GM12891 (cell line): ENCODE measurements at regions not wholly inside any gene's neighbourhood (a gene's known extent, or its start where the extent isn't known, plus 50 kb on each side); places are given as distances from the start of the nearest gene placed in this dataset.

Source experiments
- DNase-seq: peaks from one replicate; pipeline ENCODE4 v3.0.0; 2011; ENCODE audit warnings: low spot score; ENCODE audit not compliant: insufficient read length
- FAIRE-seq: peaks from 2 replicates; lab custom pipeline; 2011; peaks lifted over from hg19 to GRCh38; lab: Jason Lieb, UNC
- PAX5 ChIP-seq: IDR thresholded peaks from 2 replicates; pipeline ENCODE4 v1.6.1; 2011; ENCODE audit warnings: low read length, moderate library complexity, mild to moderate bottlenecking; ENCODE audit not compliant: insufficient read depth, severe bottlenecking
- POLR2A ChIP-seq: IDR thresholded peaks from 2 replicates; pipeline ENCODE4 v1.6.1; 2011; ENCODE audit warnings: low read depth, low read length, control low read depth
- POLR2AphosphoS5 ChIP-seq: IDR thresholded peaks from 2 replicates; pipeline ENCODE4 v1.6.1; 2011; ENCODE audit warnings: low read depth, low read length, control low read depth
- POU2F2 ChIP-seq: IDR thresholded peaks from 2 replicates; pipeline ENCODE4 v1.6.1; 2011; ENCODE audit warnings: low read depth, mild to moderate bottlenecking, control low read depth, low read length, moderate library complexity
- SPI1 ChIP-seq: IDR thresholded peaks from 2 replicates; pipeline ENCODE4 v1.6.1; 2011; ENCODE audit warnings: low read depth, low read length, control low read depth
- TAF1 ChIP-seq: IDR thresholded peaks from 2 replicates; pipeline ENCODE4 v1.6.1; 2011; ENCODE audit warnings: low read depth, low read length, control low read depth

GRCh38 chr10:6891924-6892323, 311.8 kb upstream of the PRKCQ start:
- TF ChIP-seq POLR2A (no peak), TAF1 (no peak), SPI1 (no peak), POLR2AphosphoS5 (no peak), POU2F2 (no peak), PAX5 (no peak)
- no peak for DNase-seq

GRCh38 chr10:6889718-6890117, 309.6 kb upstream of the PRKCQ start:
- no peak for TF ChIP-seq POU2F2
- TF ChIP-seq SPI1 = no peak
- TF ChIP-seq PAX5 = no peak
- no peak for TF ChIP-seq TAF1
- no peak for TF ChIP-seq POLR2A
- TF ChIP-seq POLR2AphosphoS5 = no peak

More at GRCh38 chr10:6891924-6892323, 311.8 kb upstream of the PRKCQ start:
- FAIRE-seq = no peak

DNA sequence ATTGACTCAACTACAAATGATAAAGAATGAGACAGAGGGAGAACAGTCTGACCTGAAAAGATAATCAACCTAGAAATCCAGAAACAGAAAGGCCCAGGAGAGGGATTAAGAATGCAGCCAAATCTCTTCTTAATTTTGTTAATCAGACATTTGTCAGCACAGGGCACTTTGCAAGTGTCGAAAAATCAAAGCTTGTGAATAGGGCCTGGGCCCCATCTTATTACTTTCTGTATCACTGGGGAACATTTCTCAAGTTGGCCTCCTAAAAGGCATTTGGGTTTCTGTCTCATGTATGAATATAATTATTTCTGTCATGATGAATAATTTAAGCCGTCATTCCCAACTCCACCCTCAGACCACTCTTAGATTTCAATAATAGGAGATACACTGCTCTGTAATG, 308.4 kb upstream of the PRKCQ start:
- TF ChIP-seq POLR2A (no peak), POLR2AphosphoS5 (no peak), POU2F2 (no peak), SPI1 (no peak), TAF1 (no peak), PAX5 (no peak)
- no peak for FAIRE-seq

More at GRCh38 chr10:6889718-6890117, 309.6 kb upstream of the PRKCQ start:
- no peak for FAIRE-seq
- no peak for DNase-seq

DNA sequence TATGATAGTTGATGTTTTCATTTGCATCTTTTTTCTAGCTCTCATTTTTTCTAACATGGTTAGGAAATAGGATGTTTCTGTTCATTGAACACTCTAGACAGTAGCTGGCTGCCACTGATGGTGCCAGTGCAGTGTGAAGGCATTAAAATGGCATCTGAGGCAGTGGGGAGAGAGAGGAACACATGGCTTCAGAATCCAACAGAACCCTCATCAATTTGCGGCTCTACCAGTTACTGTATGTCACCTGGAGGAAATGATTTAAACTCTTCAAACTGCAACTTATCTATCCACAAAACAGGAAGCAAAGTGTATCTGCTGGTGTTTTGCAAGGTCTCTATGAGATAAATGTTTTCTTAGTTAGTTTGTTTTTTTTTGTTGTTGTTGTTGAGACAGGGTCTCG, 305.2 kb upstream of the PRKCQ start:
- DNase-seq = no peak
- TF ChIP-seq POLR2AphosphoS5 = no peak
- no peak for TF ChIP-seq POU2F2
- TF ChIP-seq PAX5 = no peak
- no peak for TF ChIP-seq TAF1
- no peak for TF ChIP-seq POLR2A
- TF ChIP-seq SPI1 = no peak
- FAIRE-seq = no peak

More for the DNA sequence above, 308.4 kb upstream of the PRKCQ start:
- no peak for DNase-seq

DNA sequence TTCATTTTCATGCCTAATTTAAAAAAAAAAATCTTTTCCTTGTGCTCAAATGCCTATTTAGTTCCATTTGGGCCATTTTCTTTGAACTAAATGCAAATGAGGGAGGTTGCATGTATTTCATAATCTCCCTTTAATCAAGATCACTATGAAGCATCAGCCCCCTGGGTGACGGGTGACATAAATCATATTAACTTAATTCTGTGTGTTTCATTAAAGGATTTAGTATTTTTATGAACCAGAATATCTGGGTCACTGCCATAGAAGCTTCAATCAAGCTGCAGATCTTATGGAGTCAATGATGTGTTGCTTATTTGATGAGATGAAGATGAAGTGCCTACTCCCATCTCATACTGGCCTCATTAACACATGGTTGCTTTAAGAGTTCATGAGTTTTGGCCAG, 301.9 kb upstream of the PRKCQ start:
- FAIRE-seq (no peak), DNase-seq (no peak)
- no peak for TF ChIP-seq POLR2A
- no peak for TF ChIP-seq POU2F2
- TF ChIP-seq SPI1 = no peak
- TF ChIP-seq TAF1 = no peak
- no peak for TF ChIP-seq PAX5
- TF ChIP-seq POLR2AphosphoS5 = no peak

- no peak for DNase-seq
Observed at GRCh38 chr10:6877722-6878392, 297.8 kb upstream of the PRKCQ start.

GRCh38 chr10:6877336-6877721, 297.3 kb upstream of the PRKCQ start:
- FAIRE-seq = no peak
- TF ChIP-seq SPI1 (no peak), PAX5 (no peak), TAF1 (no peak), POLR2AphosphoS5 (no peak), POLR2A (no peak), POU2F2 (no peak)
- no peak for DNase-seq

More at GRCh38 chr10:6877722-6878392, 297.8 kb upstream of the PRKCQ start:
- TF ChIP-seq POLR2AphosphoS5 = no peak
- TF ChIP-seq PAX5 = no peak
- no peak for TF ChIP-seq POLR2A
- TF ChIP-seq POU2F2 = no peak
- TF ChIP-seq TAF1 = no peak
- no peak for TF ChIP-seq SPI1
- no peak for FAIRE-seq

DNA sequence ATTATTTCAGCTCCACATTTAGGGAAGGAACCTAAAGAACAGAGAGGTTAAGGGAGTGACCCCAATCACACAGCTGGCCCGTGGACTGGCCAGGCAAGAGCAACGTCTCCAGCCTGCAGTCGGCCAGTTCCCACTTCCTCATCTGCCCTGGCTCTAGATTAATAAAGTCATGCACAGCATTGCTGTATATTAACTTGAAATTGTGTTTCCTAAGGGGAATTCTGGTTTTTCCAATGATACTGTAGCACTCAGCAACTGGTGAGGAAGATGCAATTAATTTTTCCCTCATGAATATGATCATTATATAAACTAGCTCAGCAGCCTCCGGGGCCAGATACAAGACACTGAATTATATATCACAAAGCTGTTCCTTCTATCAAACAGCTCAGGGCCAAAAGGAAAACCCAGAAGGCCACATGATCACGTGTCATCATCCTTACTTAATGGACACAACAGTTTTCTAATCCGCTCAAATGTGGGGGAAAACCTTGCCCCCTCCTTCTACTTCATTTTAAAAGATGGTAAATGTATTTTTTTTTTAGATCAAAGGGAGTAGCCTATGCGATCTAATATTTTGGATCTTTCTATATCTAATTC, 295.3 kb upstream of the PRKCQ start:
- DNase-seq = no peak
- no peak for FAIRE-seq
- TF ChIP-seq TAF1 = no peak
- no peak for TF ChIP-seq POLR2A
- TF ChIP-seq POLR2AphosphoS5 = no peak
- no peak for TF ChIP-seq POU2F2
- no peak for TF ChIP-seq PAX5
- TF ChIP-seq SPI1 = peak; percentile 45; the same call in 1 of the 2 replicates

- TF ChIP-seq SPI1 (no peak), POU2F2 (no peak), POLR2AphosphoS5 (no peak), POLR2A (no peak), PAX5 (no peak), TAF1 (no peak)
- FAIRE-seq (no peak), DNase-seq (no peak)
Observed at GRCh38 chr10:6871128-6871527, 291.1 kb upstream of the PRKCQ start.
